ENCODE measurements at regions not wholly inside any gene's neighbourhood (a gene's known extent, or its start where the extent isn't known, plus 50 kb on each side); places are given as distances from the start of the nearest gene placed in this dataset.

DNA sequence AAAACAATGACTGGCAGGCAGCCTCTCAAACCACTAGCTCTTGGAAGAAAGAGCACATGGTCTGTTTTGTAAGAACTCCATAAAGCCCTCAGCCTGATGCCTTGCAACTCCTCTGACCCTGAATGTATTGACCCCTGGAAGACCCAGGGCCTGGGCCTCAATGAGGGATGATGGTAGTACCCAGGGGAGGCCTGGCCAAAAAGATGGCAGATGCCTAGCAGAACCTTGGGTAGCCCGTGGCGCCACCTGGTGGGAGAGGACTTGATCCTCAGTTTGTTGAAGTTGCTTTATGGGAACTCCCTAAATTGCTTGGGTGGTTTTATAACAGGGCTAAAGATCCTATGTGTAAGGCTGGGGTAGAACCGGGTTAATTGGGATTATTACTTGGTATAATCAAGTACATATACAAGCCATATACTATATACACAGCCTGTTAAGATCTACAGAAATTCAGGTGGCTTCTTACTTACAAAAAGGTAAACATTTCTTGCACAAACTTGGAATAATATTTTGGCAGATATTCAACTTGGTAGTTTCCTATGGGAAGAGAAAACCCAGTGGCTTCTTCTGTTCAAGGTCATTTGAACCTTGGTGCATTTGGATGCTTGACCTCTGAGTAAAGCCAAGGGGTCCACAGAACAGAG, 95.8 kb upstream of the CACUL1 start:
- TF ChIP-seq GATA2 (IDR thresholded peaks at IDR 0.05; ENCODE audit: low read depth, low read length) (no peak), GATA3 (IDR thresholded peaks at IDR 0.05; ENCODE audit: low read depth, low read length) (no peak)

Data from SH-SY5Y (cell line).